ENCODE measurements at regions not wholly inside any gene's neighbourhood (a gene's known extent, or its start where the extent isn't known, plus 50 kb on each side); places are given as distances from the start of the nearest gene placed in this dataset.

- H3K36me3 ChIP-seq: no peaks in the 10 kb centered on the region
- no peaks in the 10 kb centered on the region for H3K27me3 ChIP-seq
- H3K4me1 ChIP-seq: no peaks in the 10 kb centered on the region
- peaks cover 9 to 17% of the 10 kb centered on the region in 2 donors for H3K9me3 ChIP-seq
- intact Hi-C loops (cut with DNase I; ENCODE audit: low total_unique reads): no loop called here
- no peak for DNase-seq (ENCODE audit: low spot score in 2 of 2)
- H3K27ac ChIP-seq: no peak overlapping the region
- TF ChIP-seq CTCF (IDR thresholded peaks at IDR 0.05) (no peak), POLR2A (IDR thresholded peaks at IDR 0.05) (no peak), POLR2AphosphoS5 (IDR thresholded peaks at IDR 0.05) (no peak)
- H3K4me3 ChIP-seq: no peak overlapping the region
These were observed 260.7 kb upstream of the PPP2R2D start for GRCh38 chr10:131640045-131640644.

- H3K9me3 ChIP-seq: peaks cover 9 to 17% of the 10 kb centered on the region in 2 donors
- no peak overlapping the region for H3K27ac ChIP-seq
- no peaks in the 10 kb centered on the region for H3K4me1 ChIP-seq
- intact Hi-C loops (cut with DNase I; ENCODE audit: low total_unique reads): no loop called here
- TF ChIP-seq POLR2AphosphoS5 (IDR thresholded peaks at IDR 0.05): no peak
- no peak for TF ChIP-seq CTCF (IDR thresholded peaks at IDR 0.05)
- TF ChIP-seq POLR2A (IDR thresholded peaks at IDR 0.05): no peak
- H3K4me3 ChIP-seq: no peak overlapping the region
- H3K27me3 ChIP-seq: peaks cover 0 to 4% of the 10 kb centered on the region in 2 donors
- H3K36me3 ChIP-seq: no peaks in the 10 kb centered on the region
- no peak for DNase-seq (ENCODE audit: low spot score in 2 of 2)
These were observed 259.6 kb upstream of the PPP2R2D start for GRCh38 chr10:131641231-131641630.

- no peak overlapping the region for H3K4me3 ChIP-seq
- H3K9me3 ChIP-seq: peaks cover 9 to 17% of the 10 kb centered on the region in 2 donors
- H3K27ac ChIP-seq: no peak overlapping the region
- H3K36me3 ChIP-seq: no peaks in the 10 kb centered on the region
- H3K4me1 ChIP-seq: no peaks in the 10 kb centered on the region
- peaks cover 0 to 4% of the 10 kb centered on the region in 2 donors for H3K27me3 ChIP-seq
- intact Hi-C loops (cut with DNase I; ENCODE audit: low total_unique reads): no loop called here
- TF ChIP-seq POLR2AphosphoS5 (IDR thresholded peaks at IDR 0.05): no peak
- DNase-seq (ENCODE audit: low spot score in 2 of 2): no peak
These were observed 258.9 kb upstream of the PPP2R2D start for GRCh38 chr10:131641898-131642297.

- H3K36me3 ChIP-seq: no peaks in the 10 kb centered on the region
- no peak for DNase-seq (ENCODE audit: low spot score in 2 of 2)
- peaks cover 0 to 4% of the 10 kb centered on the region in 2 donors for H3K27me3 ChIP-seq
- H3K9me3 ChIP-seq: peaks cover 9 to 17% of the 10 kb centered on the region in 2 donors
- no peak overlapping the region for H3K27ac ChIP-seq
- no peak for TF ChIP-seq POLR2AphosphoS5 (IDR thresholded peaks at IDR 0.05)
- TF ChIP-seq POLR2A (IDR thresholded peaks at IDR 0.05): no peak
- TF ChIP-seq CTCF (IDR thresholded peaks at IDR 0.05): no peak
- H3K4me3 ChIP-seq: no peak overlapping the region
- intact Hi-C loops (cut with DNase I; ENCODE audit: low total_unique reads): no loop called here
- no peaks in the 10 kb centered on the region for H3K4me1 ChIP-seq
These were observed 257.8 kb upstream of the PPP2R2D start for GRCh38 chr10:131642966-131643365.

- no peak for TF ChIP-seq POLR2A (IDR thresholded peaks at IDR 0.05)
- TF ChIP-seq POLR2AphosphoS5 (IDR thresholded peaks at IDR 0.05): no peak
- no peak for TF ChIP-seq CTCF (IDR thresholded peaks at IDR 0.05)
- Histone ChIP-seq H3K27me3 (peaks cover 0 to 4% of the 10 kb centered on the region in 2 donors), H3K4me1 (no peaks in the 10 kb centered on the region), H3K4me3 (peak overlapping the region; percentile 23 to 55 (median 24)), H3K9me3 (peaks cover 4 to 8% of the 10 kb centered on the region in 2 donors), H3K36me3 (no peaks in the 10 kb centered on the region), H3K27ac (no peak overlapping the region)
- intact Hi-C loops (cut with DNase I; ENCODE audit: low total_unique reads): no loop called here
- no peak for DNase-seq (ENCODE audit: low spot score in 2 of 2)
These were observed 256.5 kb upstream of the PPP2R2D start for GRCh38 chr10:131644289-131644688.
